SK-N-MC (cell line): ENCODE measurements at regions not wholly inside any gene's neighbourhood (a gene's known extent, or its start where the extent isn't known, plus 50 kb on each side); places are given as distances from the start of the nearest gene placed in this dataset.

Experiments
- DNase-seq: peaks from one replicate; pipeline ENCODE4 v3.0.0-alpha.2; 2011; ENCODE audit warnings: low read depth, low spot score
- H3K27ac ChIP-seq: fragments of 200-600 bp; sonication (generic); 2 replicates; pipeline ENCODE4 v1.5.1; 2016; ENCODE audit warnings: mixed run types
- H3K36me3 ChIP-seq: fragments of 200-600 bp; sonication (generic); 2 replicates; pipeline ENCODE4 v1.6.1; 2017; ENCODE audit warnings: antibody characterized with exemption, low read length, mixed read lengths; ENCODE audit not compliant: insufficient read depth
- H3K4me3 ChIP-seq: fragments of 200-600 bp; sonication (generic); 2 replicates; pipeline ENCODE4 v1.5.1; 2016
- H3K9ac ChIP-seq: fragments of 200-600 bp; sonication (generic); 2 replicates; pipeline ENCODE4 v1.8.0; 2017; ENCODE audit warnings: mixed run types, mixed read lengths; ENCODE audit not compliant: insufficient read length
- H3K9me3 ChIP-seq: fragments of 200-600 bp; sonication (generic); 2 replicates; pipeline ENCODE4 v1.6.1; 2017; ENCODE audit warnings: low read depth, mild to moderate bottlenecking, antibody characterized with exemption, low read length, moderate library complexity, mixed read lengths
- EZH2 ChIP-seq: fragments of 200-600 bp; sonication (generic); IDR thresholded peaks from one replicate; pipeline ENCODE4 v1.6.1; 2017; ENCODE audit warnings: antibody characterized with exemption
- FOXP2 ChIP-seq: optimal IDR thresholded peaks from 2 replicates; pipeline ENCODE3; 2011; ENCODE audit warnings: mild to moderate bottlenecking, moderate library complexity; ENCODE audit not compliant: insufficient read depth; ENCODE audit errors: extremely low read length, control extremely low read depth
- POLR2AphosphoS5 ChIP-seq: IDR thresholded peaks from 2 replicates; pipeline ENCODE4 v1.6.1; 2012; ENCODE audit warnings: mild to moderate bottlenecking, low read depth, low read length, borderline replicate concordance

GRCh38 chr3:72177075-72178050 is 392.4 kb upstream of the PROK2 start:
- no peaks in the 10 kb centered on the region for H3K36me3 ChIP-seq
- H3K4me3 ChIP-seq: no peak overlapping the region
- no peak for DNase-seq
- no peaks in the 10 kb centered on the region for H3K9me3 ChIP-seq
- no peak overlapping the region for H3K27ac ChIP-seq
- H3K9ac ChIP-seq: no peak overlapping the region
- TF ChIP-seq EZH2 (no peak), POLR2AphosphoS5 (no peak), FOXP2 (no peak)

GRCh38 chr3:72176537-72177041 is 391.6 kb upstream of the PROK2 start:
- DNase-seq: no peak
- H3K4me3 ChIP-seq: no peak overlapping the region
- H3K9me3 ChIP-seq: no peaks in the 10 kb centered on the region
- no peak overlapping the region for H3K9ac ChIP-seq
- TF ChIP-seq FOXP2 (no peak), EZH2 (no peak), POLR2AphosphoS5 (no peak)
- H3K27ac ChIP-seq: no peak overlapping the region
- no peaks in the 10 kb centered on the region for H3K36me3 ChIP-seq

- Histone ChIP-seq H3K27ac (no peak overlapping the region), H3K36me3 (no peaks in the 10 kb centered on the region)
These were observed 390.4 kb upstream of the PROK2 start for GRCh38 chr3:72175296-72175858.

GRCh38 chr3:72174890-72175289 is 389.9 kb upstream of the PROK2 start:
- Histone ChIP-seq H3K9me3 (no peaks in the 10 kb centered on the region), H3K36me3 (no peaks in the 10 kb centered on the region), H3K4me3 (no peak overlapping the region), H3K9ac (no peak overlapping the region), H3K27ac (no peak overlapping the region)
- DNase-seq: no peak
- TF ChIP-seq EZH2: no peak
- no peak for TF ChIP-seq FOXP2
- TF ChIP-seq POLR2AphosphoS5: no peak

More at GRCh38 chr3:72175296-72175858, 390.4 kb upstream of the PROK2 start:
- no peak overlapping the region for H3K9ac ChIP-seq
- H3K9me3 ChIP-seq: no peaks in the 10 kb centered on the region
- no peak for TF ChIP-seq POLR2AphosphoS5
- no peak for DNase-seq
- no peak overlapping the region for H3K4me3 ChIP-seq

GRCh38 chr3:72174040-72174439 is 389.1 kb upstream of the PROK2 start:
- Histone ChIP-seq H3K4me3 (no peak overlapping the region), H3K27ac (no peak overlapping the region), H3K9me3 (no peaks in the 10 kb centered on the region), H3K9ac (no peak overlapping the region), H3K36me3 (no peaks in the 10 kb centered on the region)
- TF ChIP-seq FOXP2 (no peak), POLR2AphosphoS5 (no peak), EZH2 (no peak)
- no peak for DNase-seq

GRCh38 chr3:72171946-72172345 is 387.0 kb upstream of the PROK2 start:
- no peaks in the 10 kb centered on the region for H3K9me3 ChIP-seq
- no peak overlapping the region for H3K4me3 ChIP-seq
- no peaks in the 10 kb centered on the region for H3K36me3 ChIP-seq
- no peak for DNase-seq
- H3K27ac ChIP-seq: no peak overlapping the region
- TF ChIP-seq POLR2AphosphoS5 (no peak), FOXP2 (no peak), EZH2 (no peak)
- H3K9ac ChIP-seq: no peak overlapping the region

- H3K27ac ChIP-seq: no peak overlapping the region
- no peak for DNase-seq
- H3K9me3 ChIP-seq: no peaks in the 10 kb centered on the region
- H3K9ac ChIP-seq: no peak overlapping the region
- TF ChIP-seq EZH2 (no peak), POLR2AphosphoS5 (no peak), FOXP2 (no peak)
- no peaks in the 10 kb centered on the region for H3K36me3 ChIP-seq
- no peak overlapping the region for H3K4me3 ChIP-seq
These were observed 386.5 kb upstream of the PROK2 start for GRCh38 chr3:72171463-72171881.
